ENCODE measurements at regions not wholly inside any gene's neighbourhood (a gene's known extent, or its start where the extent isn't known, plus 50 kb on each side); places are given as distances from the start of the nearest gene placed in this dataset.

- Mint-ChIP-seq H3K9me3 (no peaks in the 10 kb centered on the region), H3K4me1 (no peaks in the 10 kb centered on the region), H3K4me3 (no peak overlapping the region)
These were observed 396.0 kb upstream of the THBS1 start for GRCh38 chr15:39184701-39185390.

GRCh38 chr15:39188314-39188713 lies 392.6 kb upstream of the THBS1 start:
- Mint-ChIP-seq H3K27me3 (ENCODE audit: low read depth in 3 of 3) (peaks cover 1 to 12% (median 6%) of the 10 kb centered on the region in 3 donors), H3K27ac (no peak overlapping the region), H3K4me1 (no peaks in the 10 kb centered on the region), H3K9me3 (peaks cover 0 to 2% (median 0%) of the 10 kb centered on the region in 6 donors), H3K4me3 (no peak overlapping the region), H3K36me3 (peaks cover 0 to 3% (median 0%) of the 10 kb centered on the region in 3 donors)
- DNase-seq: no peak

More at GRCh38 chr15:39184701-39185390, 396.0 kb upstream of the THBS1 start:
- no peak for DNase-seq
- H3K27ac Mint-ChIP-seq: no peak overlapping the region
- no peaks in the 10 kb centered on the region for H3K36me3 Mint-ChIP-seq
- peaks cover 4 to 19% (median 5%) of the 10 kb centered on the region in 3 donors for H3K27me3 Mint-ChIP-seq (ENCODE audit: low read depth in 3 of 3)

GRCh38 chr15:39188930-39189329 lies 391.9 kb upstream of the THBS1 start:
- H3K4me3 Mint-ChIP-seq: no peak overlapping the region
- peaks cover 0 to 2% (median 0%) of the 10 kb centered on the region in 6 donors for H3K9me3 Mint-ChIP-seq
- no peaks in the 10 kb centered on the region for H3K4me1 Mint-ChIP-seq
- no peak overlapping the region for H3K27ac Mint-ChIP-seq
- peaks cover 1 to 12% (median 6%) of the 10 kb centered on the region in 3 donors for H3K27me3 Mint-ChIP-seq (ENCODE audit: low read depth in 3 of 3)
- H3K36me3 Mint-ChIP-seq: peaks cover 0 to 3% (median 0%) of the 10 kb centered on the region in 3 donors
- DNase-seq: no peak

- H3K4me3 Mint-ChIP-seq: no peak overlapping the region
- DNase-seq: no peak
- peaks cover 1 to 7% (median 4%) of the 10 kb centered on the region in 3 donors for H3K27me3 Mint-ChIP-seq (ENCODE audit: low read depth in 3 of 3)
- H3K36me3 Mint-ChIP-seq: peaks cover 0 to 3% (median 0%) of the 10 kb centered on the region in 3 donors
- no peaks in the 10 kb centered on the region for H3K4me1 Mint-ChIP-seq
- H3K9me3 Mint-ChIP-seq: peaks cover 0 to 2% (median 0%) of the 10 kb centered on the region in 6 donors
- H3K27ac Mint-ChIP-seq: no peak overlapping the region
These were observed 389.0 kb upstream of the THBS1 start for GRCh38 chr15:39191871-39192291.

GRCh38 chr15:39192351-39192750 lies 388.5 kb upstream of the THBS1 start:
- H3K27ac Mint-ChIP-seq: no peak overlapping the region
- peaks cover 1 to 7% (median 4%) of the 10 kb centered on the region in 3 donors for H3K27me3 Mint-ChIP-seq (ENCODE audit: low read depth in 3 of 3)
- DNase-seq: no peak
- H3K4me1 Mint-ChIP-seq: no peaks in the 10 kb centered on the region
- peaks cover 0 to 3% (median 0%) of the 10 kb centered on the region in 3 donors for H3K36me3 Mint-ChIP-seq
- no peak overlapping the region for H3K4me3 Mint-ChIP-seq
- H3K9me3 Mint-ChIP-seq: peaks cover 0 to 2% (median 0%) of the 10 kb centered on the region in 6 donors

- peaks cover 0 to 2% (median 0%) of the 10 kb centered on the region in 6 donors for H3K9me3 Mint-ChIP-seq
These were observed 387.8 kb upstream of the THBS1 start for GRCh38 chr15:39192979-39193560.

GRCh38 chr15:39193611-39194010 lies 387.3 kb upstream of the THBS1 start:
- H3K27ac Mint-ChIP-seq: no peak overlapping the region
- DNase-seq: no peak
- no peaks in the 10 kb centered on the region for H3K4me1 Mint-ChIP-seq
- H3K36me3 Mint-ChIP-seq: peaks cover 0 to 3% (median 0%) of the 10 kb centered on the region in 3 donors
- peaks cover 0 to 2% (median 0%) of the 10 kb centered on the region in 6 donors for H3K9me3 Mint-ChIP-seq
- H3K27me3 Mint-ChIP-seq (ENCODE audit: low read depth in 3 of 3): peaks cover 1 to 5% (median 4%) of the 10 kb centered on the region in 3 donors
- H3K4me3 Mint-ChIP-seq: no peak overlapping the region

More at GRCh38 chr15:39192979-39193560, 387.8 kb upstream of the THBS1 start:
- Mint-ChIP-seq H3K36me3 (peaks cover 0 to 3% (median 0%) of the 10 kb centered on the region in 3 donors), H3K4me1 (no peaks in the 10 kb centered on the region), H3K27me3 (ENCODE audit: low read depth in 3 of 3) (peaks cover 1 to 5% (median 4%) of the 10 kb centered on the region in 3 donors), H3K27ac (no peak overlapping the region), H3K4me3 (no peak overlapping the region)
- DNase-seq: no peak

GRCh38 chr15:39194106-39194830 lies 386.6 kb upstream of the THBS1 start:
- Mint-ChIP-seq H3K27ac (no peak overlapping the region), H3K27me3 (ENCODE audit: low read depth in 3 of 3) (peaks cover 1 to 5% (median 4%) of the 10 kb centered on the region in 3 donors), H3K4me3 (no peak overlapping the region), H3K4me1 (no peaks in the 10 kb centered on the region), H3K9me3 (peaks cover 0 to 2% (median 0%) of the 10 kb centered on the region in 6 donors), H3K36me3 (peaks cover 0 to 3% (median 0%) of the 10 kb centered on the region in 3 donors)
- DNase-seq: no peak

- peaks cover 0 to 3% (median 0%) of the 10 kb centered on the region in 3 donors for H3K36me3 Mint-ChIP-seq
- no peak overlapping the region for H3K27ac Mint-ChIP-seq
- no peak overlapping the region for H3K4me3 Mint-ChIP-seq
- peaks cover under 1 to 5% (median 1%) of the 10 kb centered on the region in 3 donors for H3K27me3 Mint-ChIP-seq (ENCODE audit: low read depth in 3 of 3)
- H3K9me3 Mint-ChIP-seq: peaks cover 0 to 2% (median 0%) of the 10 kb centered on the region in 6 donors
- no peak for DNase-seq
- H3K4me1 Mint-ChIP-seq: no peaks in the 10 kb centered on the region
These were observed 384.9 kb upstream of the THBS1 start for GRCh38 chr15:39195961-39196486.

- Mint-ChIP-seq H3K36me3 (no peaks in the 10 kb centered on the region), H3K27ac (no peak overlapping the region), H3K9me3 (no peaks in the 10 kb centered on the region)
These were observed 382.6 kb upstream of the THBS1 start for GRCh38 chr15:39198044-39199000.

GRCh38 chr15:39199076-39199475 lies 381.8 kb upstream of the THBS1 start:
- no peaks in the 10 kb centered on the region for H3K9me3 Mint-ChIP-seq
- H3K4me3 Mint-ChIP-seq: no peak overlapping the region

More at GRCh38 chr15:39198044-39199000, 382.6 kb upstream of the THBS1 start:
- H3K27me3 Mint-ChIP-seq (ENCODE audit: low read depth in 3 of 3): peaks cover 0 to 6% (median 4%) of the 10 kb centered on the region in 3 donors
- no peaks in the 10 kb centered on the region for H3K4me1 Mint-ChIP-seq
- DNase-seq: no peak
- no peak overlapping the region for H3K4me3 Mint-ChIP-seq

GRCh38 chr15:39200586-39200985 lies 380.3 kb upstream of the THBS1 start:
- Mint-ChIP-seq H3K27ac (no peak overlapping the region), H3K4me1 (no peaks in the 10 kb centered on the region), H3K36me3 (no peaks in the 10 kb centered on the region), H3K27me3 (ENCODE audit: low read depth in 3 of 3) (peaks cover 0 to 8% (median 4%) of the 10 kb centered on the region in 3 donors), H3K9me3 (no peaks in the 10 kb centered on the region), H3K4me3 (no peak overlapping the region)
- no peak for DNase-seq

More at GRCh38 chr15:39199076-39199475, 381.8 kb upstream of the THBS1 start:
- no peaks in the 10 kb centered on the region for H3K4me1 Mint-ChIP-seq
- no peak for DNase-seq
- no peaks in the 10 kb centered on the region for H3K36me3 Mint-ChIP-seq
- H3K27me3 Mint-ChIP-seq (ENCODE audit: low read depth in 3 of 3): peaks cover 0 to 8% (median 4%) of the 10 kb centered on the region in 3 donors
- no peak overlapping the region for H3K27ac Mint-ChIP-seq

GRCh38 chr15:39202641-39203040 lies 378.2 kb upstream of the THBS1 start:
- H3K9me3 Mint-ChIP-seq: no peaks in the 10 kb centered on the region
- no peaks in the 10 kb centered on the region for H3K4me1 Mint-ChIP-seq
- DNase-seq: no peak
- peaks cover 0 to 6% (median 4%) of the 10 kb centered on the region in 3 donors for H3K27me3 Mint-ChIP-seq (ENCODE audit: low read depth in 3 of 3)
- no peaks in the 10 kb centered on the region for H3K36me3 Mint-ChIP-seq
- H3K4me3 Mint-ChIP-seq: no peak overlapping the region
- H3K27ac Mint-ChIP-seq: no peak overlapping the region
